Neural progenitor cell (in vitro differentiated cells): ENCODE measurements at regions not wholly inside any gene's neighbourhood (a gene's known extent, or its start where the extent isn't known, plus 50 kb on each side); places are given as distances from the start of the nearest gene placed in this dataset.

Experiments used
- EZH2phosphoT487 ChIP-seq: fragments of 200-600 bp; sonication (generic); IDR thresholded peaks from 2 replicates; pipeline ENCODE4 v1.6.1; 2017; ENCODE audit warnings: antibody characterized with exemption
- TF ChIP-seq, protein P1 (sequence below): fragments of 200-600 bp; sonication (generic); IDR thresholded peaks from 2 replicates; pipeline ENCODE4 v1.5.1; 2017; ENCODE audit warnings: antibody characterized with exemption, mild to moderate bottlenecking

DNA sequence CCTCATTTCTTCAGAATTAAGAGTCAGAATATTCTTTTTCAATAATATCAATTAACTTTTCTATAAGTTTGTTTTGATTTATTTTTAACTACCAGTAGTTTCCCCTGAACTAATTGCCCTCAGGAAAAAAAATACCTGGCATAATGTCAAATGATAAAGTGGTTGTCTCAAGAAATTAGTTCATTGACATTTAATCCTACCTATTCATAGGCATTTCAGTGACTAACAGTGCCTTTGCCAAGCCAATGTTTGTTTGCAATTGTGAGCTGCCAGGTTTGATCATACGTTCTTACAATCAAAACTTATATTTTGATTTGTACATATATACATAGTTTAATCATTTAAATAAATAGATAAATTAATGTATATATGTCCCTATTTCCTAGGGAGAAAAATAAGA, 267.3 kb upstream of the MC4R start:
- TF ChIP-seq, protein P1, sequence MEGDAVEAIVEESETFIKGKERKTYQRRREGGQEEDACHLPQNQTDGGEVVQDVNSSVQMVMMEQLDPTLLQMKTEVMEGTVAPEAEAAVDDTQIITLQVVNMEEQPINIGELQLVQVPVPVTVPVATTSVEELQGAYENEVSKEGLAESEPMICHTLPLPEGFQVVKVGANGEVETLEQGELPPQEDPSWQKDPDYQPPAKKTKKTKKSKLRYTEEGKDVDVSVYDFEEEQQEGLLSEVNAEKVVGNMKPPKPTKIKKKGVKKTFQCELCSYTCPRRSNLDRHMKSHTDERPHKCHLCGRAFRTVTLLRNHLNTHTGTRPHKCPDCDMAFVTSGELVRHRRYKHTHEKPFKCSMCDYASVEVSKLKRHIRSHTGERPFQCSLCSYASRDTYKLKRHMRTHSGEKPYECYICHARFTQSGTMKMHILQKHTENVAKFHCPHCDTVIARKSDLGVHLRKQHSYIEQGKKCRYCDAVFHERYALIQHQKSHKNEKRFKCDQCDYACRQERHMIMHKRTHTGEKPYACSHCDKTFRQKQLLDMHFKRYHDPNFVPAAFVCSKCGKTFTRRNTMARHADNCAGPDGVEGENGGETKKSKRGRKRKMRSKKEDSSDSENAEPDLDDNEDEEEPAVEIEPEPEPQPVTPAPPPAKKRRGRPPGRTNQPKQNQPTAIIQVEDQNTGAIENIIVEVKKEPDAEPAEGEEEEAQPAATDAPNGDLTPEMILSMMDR = no peak
- TF ChIP-seq EZH2phosphoT487 = no peak
